ENCODE measurements at regions not wholly inside any gene's neighbourhood (a gene's known extent, or its start where the extent isn't known, plus 50 kb on each side); places are given as distances from the start of the nearest gene placed in this dataset.

GRCh38 chr16:11452298-11452697 is 107.0 kb downstream of the RMI2 start:
- TF ChIP-seq CREB1 (IDR thresholded peaks at IDR 0.05; ENCODE audit: low read depth) (no peak), IKZF2 (IDR thresholded peaks at IDR 0.05) (no peak)

All from GM12878 (cell line).